Muscle of leg (tissue), 3 donors: ENCODE measurements at regions not wholly inside any gene's neighbourhood (a gene's known extent, or its start where the extent isn't known, plus 50 kb on each side); places are given as distances from the start of the nearest gene placed in this dataset.

Experiments used
- DNase-seq: peaks from one replicate; pipeline ENCODE4 v3.0.0; 2013
- H3K27ac ChIP-seq: one replicate; pipeline ENCODE4 v1.5.1; 2013; ENCODE audit warnings: mild to moderate bottlenecking, low read length, control low read depth
- H3K27me3 ChIP-seq: one replicate; pipeline ENCODE4 v1.6.1; 2013; ENCODE audit warnings: low read length; ENCODE audit not compliant: control insufficient read depth, insufficient read depth
- H3K36me3 ChIP-seq: one replicate; pipeline ENCODE4 v1.6.1; 2013; ENCODE audit warnings: low read length; ENCODE audit not compliant: control insufficient read depth, insufficient read depth
- H3K4me1 ChIP-seq: one replicate; pipeline ENCODE4 v1.6.1; 2013; ENCODE audit warnings: low read length; ENCODE audit not compliant: control insufficient read depth, insufficient read depth
- H3K4me3 ChIP-seq: one replicate; pipeline ENCODE4 v1.5.1; 2013; ENCODE audit warnings: low read length, control low read depth
- H3K9me3 ChIP-seq: replicated peaks from 2 replicates; pipeline ENCODE4 v1.6.1; 2013; ENCODE audit warnings: low read depth, low read length; ENCODE audit not compliant: control insufficient read depth
- WGBS: methylation state at CpG from one replicate; pipeline ENCODE4 v1.1.5; 2013; ENCODE audit warnings: missing lambda C conversion rate; ENCODE audit not compliant: insufficient coverage; 5-methylcytosine and 5-hydroxymethylcytosine counted together

DNA sequence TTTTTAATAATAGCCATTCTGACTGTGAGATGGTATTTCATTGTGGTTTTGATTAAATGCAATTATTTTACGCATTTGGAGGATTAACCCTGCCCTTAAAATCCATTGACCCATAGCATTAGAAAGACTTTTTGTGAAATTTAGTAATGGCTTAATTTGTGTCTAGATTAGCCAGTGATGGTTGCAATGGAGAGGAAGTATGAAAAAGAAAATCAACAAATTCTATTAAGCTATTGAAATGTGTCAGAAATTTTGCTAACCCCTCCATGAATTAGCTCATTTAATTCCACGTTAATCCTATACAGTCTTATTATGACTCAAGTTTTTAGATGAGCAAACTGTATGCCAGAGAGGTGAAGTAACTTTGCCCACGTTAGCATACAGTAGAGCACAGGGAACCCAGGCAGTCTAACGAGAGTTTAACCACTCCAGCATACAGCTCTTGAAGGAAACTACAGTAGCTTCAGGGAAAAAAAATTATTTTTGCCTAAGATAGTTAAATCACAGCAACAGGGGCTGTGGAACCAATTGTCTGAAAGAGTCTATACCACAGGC is 158.2 kb upstream of the PPP2R2B start:
- Histone ChIP-seq H3K27me3 (no peaks in the 10 kb centered on the region), H3K9me3 (no peaks in the 10 kb centered on the region), H3K36me3 (no peaks in the 10 kb centered on the region), H3K4me3 (no peak overlapping the region), H3K4me1 (no peaks in the 10 kb centered on the region), H3K27ac (no peak overlapping the region)
- no peak for DNase-seq
- WGBS: 43% methylated on average over 1 of the region's 4 CpGs

DNA sequence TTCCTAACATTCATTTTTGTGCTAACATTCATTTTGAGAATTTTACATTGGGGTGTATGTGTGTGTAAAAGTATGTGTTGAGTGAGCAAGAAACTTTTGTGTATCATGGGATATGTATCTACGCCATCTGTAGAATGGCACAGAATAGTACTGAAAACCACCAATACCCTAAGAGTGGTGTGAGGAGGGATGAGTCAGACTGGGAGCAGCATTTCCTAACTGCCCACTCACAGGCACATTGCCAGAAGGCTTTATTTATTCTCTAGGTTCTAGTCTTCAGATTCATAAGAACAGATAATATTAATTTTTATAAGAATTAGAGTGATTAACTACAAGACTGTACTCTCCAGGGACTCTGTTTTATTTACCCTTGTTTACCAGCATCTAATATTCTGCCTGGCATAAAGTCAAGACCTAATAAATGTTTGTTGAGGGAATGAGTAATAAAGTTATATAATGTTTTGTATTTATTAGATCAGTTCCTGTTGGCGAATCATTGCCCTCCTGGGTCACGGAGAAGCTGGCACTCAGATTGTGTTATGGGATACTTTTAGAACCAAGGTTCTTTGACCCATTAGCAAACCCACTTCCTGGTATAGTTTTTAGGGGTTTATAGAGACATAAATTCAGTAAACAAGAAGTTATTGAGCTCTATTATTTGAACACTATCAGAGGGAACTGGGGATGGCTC is 159.1 kb upstream of the PPP2R2B start:
- H3K9me3 ChIP-seq: no peaks in the 10 kb centered on the region
- WGBS: no CpG with 5 or more reads among the region's 3 CpGs
- no peak overlapping the region for H3K27ac ChIP-seq
- no peaks in the 10 kb centered on the region for H3K27me3 ChIP-seq
- H3K36me3 ChIP-seq: no peaks in the 10 kb centered on the region
- no peaks in the 10 kb centered on the region for H3K4me1 ChIP-seq
- no peak for DNase-seq
- H3K4me3 ChIP-seq: no peak overlapping the region

DNA sequence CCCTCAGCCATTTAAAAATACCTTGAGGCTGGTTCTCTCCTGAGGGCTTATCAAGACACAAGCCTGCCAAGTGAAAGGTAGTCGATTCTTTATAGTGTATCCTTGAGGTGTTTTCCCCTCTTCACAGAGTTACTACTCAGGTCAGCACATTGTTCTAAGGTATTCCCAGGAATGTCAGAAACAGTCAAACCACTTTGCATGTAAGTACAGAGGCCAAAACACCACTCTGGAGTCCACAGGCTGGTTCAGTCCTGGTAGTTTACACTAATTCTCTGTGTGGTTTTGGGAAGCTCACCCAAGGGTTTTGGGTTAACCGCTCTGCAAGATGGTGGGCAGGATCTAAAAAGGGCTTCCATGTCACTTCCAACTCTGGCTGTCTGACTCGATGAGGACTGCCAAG is 162.3 kb upstream of the PPP2R2B start:
- Histone ChIP-seq H3K9me3 (no peaks in the 10 kb centered on the region), H3K4me1 (no peaks in the 10 kb centered on the region), H3K27ac (no peak overlapping the region), H3K4me3 (no peak overlapping the region), H3K36me3 (no peaks in the 10 kb centered on the region), H3K27me3 (no peaks in the 10 kb centered on the region)
- DNase-seq: no peak
- WGBS: 69% methylated on average over 2 of the region's 3 CpGs

DNA sequence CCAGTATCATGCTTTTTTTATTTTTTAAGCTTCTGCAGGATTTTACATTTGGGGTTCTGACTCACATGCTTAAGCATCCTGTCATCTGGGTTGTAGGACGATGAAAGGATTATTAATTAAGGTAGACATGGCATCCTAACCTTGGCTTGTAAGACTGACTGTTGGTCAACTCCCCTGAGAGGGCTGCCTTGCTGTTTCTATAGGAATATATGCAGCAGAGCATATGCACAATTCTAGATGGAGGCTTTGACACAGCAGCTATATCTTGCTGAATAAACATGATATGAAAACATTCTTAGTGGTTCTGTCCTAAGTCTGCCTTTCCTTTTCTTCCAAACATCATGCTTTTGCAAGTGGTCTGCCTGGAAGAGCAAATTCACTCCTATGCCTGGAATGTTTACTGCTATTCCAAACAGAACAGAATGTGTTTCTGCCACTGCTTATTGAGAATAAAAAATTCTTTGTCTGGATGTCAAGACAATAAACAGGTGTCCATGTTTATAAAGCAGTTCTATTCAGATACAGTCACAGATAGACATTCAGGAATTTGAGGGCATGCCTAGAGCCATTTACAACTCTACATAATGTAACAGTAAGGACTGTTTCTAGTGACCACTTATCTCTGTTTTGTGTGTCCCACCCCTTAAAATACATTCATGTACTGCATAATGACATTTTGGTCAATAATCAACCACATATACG is 166.2 kb upstream of the PPP2R2B start:
- Histone ChIP-seq H3K9me3 (no peaks in the 10 kb centered on the region), H3K27me3 (no peaks in the 10 kb centered on the region), H3K27ac (no peak overlapping the region), H3K4me3 (no peak overlapping the region), H3K36me3 (no peaks in the 10 kb centered on the region), H3K4me1 (no peaks in the 10 kb centered on the region)
- DNase-seq: no peak
- WGBS: 20% methylated on average over 1 of the region's 2 CpGs

DNA sequence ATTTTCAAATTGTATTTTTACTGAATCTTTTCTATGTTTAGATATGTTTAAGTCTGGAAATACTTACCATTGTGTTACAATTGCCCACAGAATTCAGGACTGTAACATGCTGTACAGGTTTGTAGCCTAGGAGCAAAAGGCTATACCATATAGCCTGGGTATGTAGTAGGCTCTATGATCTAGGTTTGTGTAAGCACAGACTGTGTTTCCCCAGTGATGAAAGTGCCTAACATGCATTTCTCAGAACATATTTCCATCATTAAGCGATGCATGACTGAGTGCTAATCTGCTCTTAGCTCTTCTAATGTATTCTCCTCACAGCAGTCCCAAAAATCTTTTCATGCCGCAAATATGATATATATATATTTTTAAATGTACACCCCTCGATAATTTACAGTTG is 166.7 kb upstream of the PPP2R2B start:
- no peak overlapping the region for H3K4me3 ChIP-seq
- no CpG with 5 or more reads among the region's 3 CpGs for WGBS
- H3K4me1 ChIP-seq: no peaks in the 10 kb centered on the region
- H3K36me3 ChIP-seq: no peaks in the 10 kb centered on the region
- H3K9me3 ChIP-seq: no peaks in the 10 kb centered on the region
- no peaks in the 10 kb centered on the region for H3K27me3 ChIP-seq
- no peak overlapping the region for H3K27ac ChIP-seq
- DNase-seq: no peak

DNA sequence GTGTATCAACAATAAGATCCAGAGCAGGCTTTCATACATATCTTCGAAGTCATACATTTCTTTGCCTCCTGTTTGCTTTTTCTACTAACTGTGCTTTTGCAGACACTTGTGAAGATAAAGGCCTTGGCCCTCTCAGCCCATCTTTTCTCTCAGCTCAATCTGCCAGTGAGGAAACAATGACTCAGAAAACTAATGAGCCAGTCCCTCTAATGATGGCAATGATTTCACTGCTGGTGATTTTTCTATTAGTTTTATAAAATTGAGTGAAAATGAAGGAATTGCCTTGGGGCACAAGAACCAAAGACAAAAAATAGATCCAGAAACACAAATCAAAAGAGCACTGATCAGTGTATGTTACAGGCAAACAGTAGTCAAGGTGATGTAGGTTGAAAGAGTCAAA is 167.7 kb upstream of the PPP2R2B start:
- no peak overlapping the region for H3K27ac ChIP-seq
- WGBS: 88% methylated on average over 1 of the region's 1 CpG
- DNase-seq: no peak
- H3K36me3 ChIP-seq: no peaks in the 10 kb centered on the region
- H3K9me3 ChIP-seq: no peaks in the 10 kb centered on the region
- no peak overlapping the region for H3K4me3 ChIP-seq
- H3K27me3 ChIP-seq: no peaks in the 10 kb centered on the region
- H3K4me1 ChIP-seq: no peaks in the 10 kb centered on the region

DNA sequence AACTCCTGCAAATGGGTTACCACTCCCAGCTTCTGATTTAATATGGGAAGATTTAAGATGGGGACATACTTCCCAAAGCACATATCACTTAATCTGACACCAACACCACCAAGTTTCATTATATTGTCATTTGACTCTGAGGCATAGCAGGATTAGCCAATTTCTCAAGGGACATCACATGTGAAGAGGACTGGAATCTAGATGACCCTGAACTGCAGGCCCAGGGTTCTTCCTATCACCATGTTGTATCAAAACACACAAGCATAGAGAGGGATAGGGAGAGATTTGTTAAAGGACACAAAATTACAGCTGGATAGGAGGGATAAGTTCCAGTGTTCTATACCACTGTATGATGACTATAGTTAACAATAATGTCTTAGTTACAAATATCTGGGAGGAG is 168.3 kb upstream of the PPP2R2B start:
- Histone ChIP-seq H3K36me3 (no peaks in the 10 kb centered on the region), H3K4me3 (no peak overlapping the region), H3K9me3 (no peaks in the 10 kb centered on the region), H3K27ac (no peak overlapping the region), H3K27me3 (no peaks in the 10 kb centered on the region), H3K4me1 (no peaks in the 10 kb centered on the region)
- no peak for DNase-seq

DNA sequence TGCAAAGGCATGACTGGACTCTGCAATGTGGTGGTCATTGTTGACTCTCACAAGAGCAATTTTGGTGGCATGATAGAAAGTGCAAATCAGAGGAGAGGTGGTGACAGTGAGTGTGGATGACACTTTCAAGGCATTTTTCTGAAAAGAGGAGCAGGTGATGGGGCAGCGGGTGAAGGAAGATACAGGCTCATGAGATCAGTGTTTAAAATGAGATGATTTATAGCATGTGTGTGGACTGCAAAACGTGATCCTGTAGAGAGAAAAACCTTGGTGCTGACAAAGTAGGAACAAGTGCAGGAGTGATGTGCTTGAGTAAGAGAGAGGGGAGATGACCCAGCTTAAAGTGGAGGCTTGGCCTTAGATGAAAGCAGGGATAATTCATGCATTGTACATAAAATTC is 171.2 kb upstream of the PPP2R2B start:
- 65% methylated on average over 2 of the region's 2 CpGs for WGBS

DNA sequence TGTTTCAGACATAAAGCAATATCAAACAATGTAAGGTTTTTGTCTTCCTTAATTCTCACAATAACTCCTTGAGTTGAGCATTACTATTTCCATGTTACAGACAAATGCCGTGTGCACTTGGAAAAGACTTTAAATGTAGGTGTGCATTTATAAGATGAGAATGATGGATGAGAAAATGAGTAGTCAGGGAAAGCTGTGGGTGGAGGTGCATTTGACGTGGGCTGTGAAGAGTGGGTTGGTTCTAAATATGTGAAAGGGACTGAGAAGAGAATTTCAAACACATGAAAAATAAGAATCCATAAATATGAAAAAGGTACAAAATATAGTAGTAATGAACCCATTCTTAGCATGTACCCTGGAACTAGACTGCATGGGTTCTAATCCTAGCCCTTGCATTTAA is 171.6 kb upstream of the PPP2R2B start:
- H3K4me1 ChIP-seq: no peaks in the 10 kb centered on the region
- no peak for DNase-seq
- no peak overlapping the region for H3K4me3 ChIP-seq
- H3K36me3 ChIP-seq: no peaks in the 10 kb centered on the region
- H3K27ac ChIP-seq: no peak overlapping the region
- H3K9me3 ChIP-seq: no peaks in the 10 kb centered on the region
- no CpG with 5 or more reads among the region's 2 CpGs for WGBS
- no peaks in the 10 kb centered on the region for H3K27me3 ChIP-seq

More for the DNA sequence above, 171.2 kb upstream of the PPP2R2B start:
- Histone ChIP-seq H3K27ac (no peak overlapping the region), H3K4me1 (no peaks in the 10 kb centered on the region), H3K27me3 (no peaks in the 10 kb centered on the region), H3K9me3 (no peaks in the 10 kb centered on the region), H3K4me3 (no peak overlapping the region), H3K36me3 (no peaks in the 10 kb centered on the region)
- DNase-seq: no peak

DNA sequence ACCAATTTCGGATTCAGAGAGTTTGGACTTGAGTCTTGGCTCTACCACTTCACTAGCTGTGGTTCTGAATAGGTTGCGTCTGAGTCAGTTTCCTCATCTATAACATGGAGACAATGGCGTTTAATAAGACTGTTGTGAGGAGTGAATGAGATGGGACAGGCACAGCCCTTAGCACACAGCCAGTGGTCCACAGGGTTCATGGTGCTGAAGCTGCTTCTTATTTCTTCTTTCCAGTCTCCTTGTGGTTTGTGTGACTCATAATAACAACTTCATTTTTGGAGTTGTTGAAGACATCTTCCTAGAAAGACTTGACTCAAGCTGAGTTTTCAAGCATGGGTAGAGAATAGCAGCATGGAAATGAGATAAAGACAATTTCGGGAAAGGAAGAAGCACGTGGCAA is 172.6 kb upstream of the PPP2R2B start:
- no peaks in the 10 kb centered on the region for H3K9me3 ChIP-seq
- no peak for DNase-seq
- no peak overlapping the region for H3K4me3 ChIP-seq
- H3K27ac ChIP-seq: no peak overlapping the region
- H3K4me1 ChIP-seq: no peaks in the 10 kb centered on the region
- 79% methylated on average over 3 of the region's 5 CpGs for WGBS
- no peaks in the 10 kb centered on the region for H3K36me3 ChIP-seq
- H3K27me3 ChIP-seq: no peaks in the 10 kb centered on the region
